Epithelial cell of esophagus (primary cell): ENCODE measurements at regions not wholly inside any gene's neighbourhood (a gene's known extent, or its start where the extent isn't known, plus 50 kb on each side); places are given as distances from the start of the nearest gene placed in this dataset.

Source experiments
- DNase-seq: peaks from one replicate; pipeline ENCODE4 v3.0.0; 2010; ENCODE audit warnings: low read depth
- H3K4me3 ChIP-seq: 2 replicates; pipeline ENCODE4 v1.5.1; 2011; ENCODE audit warnings: mild to moderate bottlenecking, low read length, control low read depth
- CTCF ChIP-seq: IDR thresholded peaks from 2 replicates; pipeline ENCODE4 v1.5.1; 2011; ENCODE audit warnings: low read depth, mild to moderate bottlenecking, low read length, control low read depth, inconsistent platforms; ENCODE audit not compliant: insufficient read depth; ENCODE audit errors: missing control alignments

GRCh38 chr11:69905611-69906452 lies 86.6 kb upstream of the FGF3 start:
- no peak overlapping the region for H3K4me3 ChIP-seq
- DNase-seq, result no peak
- TF ChIP-seq CTCF, result no peak

GRCh38 chr11:69906453-69906907 lies 87.3 kb upstream of the FGF3 start:
- TF ChIP-seq CTCF, result no peak
- no peak for DNase-seq
- no peak overlapping the region for H3K4me3 ChIP-seq

GRCh38 chr11:69907611-69908010 lies 88.4 kb upstream of the FGF3 start:
- H3K4me3 ChIP-seq, result no peak overlapping the region
- no peak for DNase-seq
- TF ChIP-seq CTCF, result no peak

GRCh38 chr11:69908511-69909220 lies 89.5 kb upstream of the FGF3 start:
- no peak for DNase-seq
- H3K4me3 ChIP-seq, result no peak overlapping the region
- TF ChIP-seq CTCF, result no peak

GRCh38 chr11:69909561-69910518 lies 90.6 kb upstream of the FGF3 start:
- peak; percentile 60 for TF ChIP-seq CTCF
- no peak for DNase-seq

GRCh38 chr11:69910519-69911309 lies 91.5 kb upstream of the FGF3 start:
- no peak for DNase-seq
- no peak for TF ChIP-seq CTCF
- no peak overlapping the region for H3K4me3 ChIP-seq

More at GRCh38 chr11:69909561-69910518, 90.6 kb upstream of the FGF3 start:
- no peak overlapping the region for H3K4me3 ChIP-seq
